Right lobe of liver (tissue), 6 donors: ENCODE measurements at regions not wholly inside any gene's neighbourhood (a gene's known extent, or its start where the extent isn't known, plus 50 kb on each side); places are given as distances from the start of the nearest gene placed in this dataset.
"Not testable (repeated sequence)": the region's sequence is repeated elsewhere in the genome, so short reads cannot be mapped to it uniquely, and the experiment has no call there.

Experiments used
- ATAC-seq, 4 donors: fragments of 200-7000 bp; cut with Tn5 transposase; one replicate each; pipeline ENCODE4 v1.9.1; 2020; ENCODE audit warnings: mild to moderate bottlenecking in 4 of 4, moderate library complexity in 4 of 4
- DNase-seq, 3 donors: peaks; one replicate each; pipeline ENCODE4 v3.0.0-alpha.2; 2020
- H3K27ac ChIP-seq, 3 donors: fragments of 200-600 bp; one replicate each; pipeline ENCODE4 v1.8.0; 2022
- H3K27me3 ChIP-seq, 2 donors: fragments of 200-600 bp; one replicate each; pipeline ENCODE4 v1.8.0; 2022
- H3K36me3 ChIP-seq, 4 donors: fragments of 200-600 bp; sonication (generic) in 1 of 4; one replicate each; pipeline versions ENCODE4 v1.5.1 to v1.8.0; 2017 to 2022; ENCODE audit warnings: control low read depth in 1 of 4
- H3K4me1 ChIP-seq, 4 donors: fragments of 200-600 bp; sonication (generic) in 1 of 4; one replicate each; pipeline versions ENCODE4 v1.5.1 to v1.8.0; 2017 to 2022; ENCODE audit warnings: control low read depth in 1 of 4
- H3K4me3 ChIP-seq, 3 donors: fragments of 200-600 bp; one replicate each; pipeline ENCODE4 v1.8.0; 2022
- H3K9me3 ChIP-seq, 4 donors: fragments of 200-600 bp; sonication (generic) in 1 of 4; one replicate each; pipeline versions ENCODE4 v1.5.1 to v1.8.0; 2017 to 2022; ENCODE audit warnings: control low read depth in 1 of 4
- CTCF ChIP-seq, 4 donors: fragments of 200-600 bp in 3 of 4; fragments of 450-650 bp in 1 of 4; IDR thresholded peaks; one replicate each; pipeline versions ENCODE4 v1.5.1 to v1.8.0; 2016 to 2022; ENCODE audit warnings: antibody characterized with exemption in 4 of 4, mild to moderate bottlenecking in 2 of 4
- POLR2A ChIP-seq: fragments of 450-650 bp; IDR thresholded peaks from one replicate; pipeline ENCODE4 v1.6.1; 2017; ENCODE audit warnings: antibody characterized with exemption, mild to moderate bottlenecking
- WGBS: methylation state at CpG from one replicate; pipeline ENCODE4 v1.1.6; 2018; ENCODE audit warnings: low coverage, low lambda C conversion rate; ENCODE audit not compliant: insufficient coverage; ENCODE audit errors: missing lambda C conversion rate; 5-methylcytosine and 5-hydroxymethylcytosine counted together
- intact Hi-C, 2 donors: fragments of 100-400 bp; cut with DNase I; formaldehyde crosslinking; loops; one replicate each; pipeline versions ENCODE4 v1.11.2 to v1.14.1; 2022
- donor health status: DM: no; HTN: yes; CAD: no.
- donor health status: DM: no; HTN: no; CAD: no.
- donor health status: DM: no; HTN: no; CAD: no.
- donor health status: DM: no; HTN: yes; CAD: no.
- donor health status: DM: no; HTN: yes; CAD: no.

DNA sequence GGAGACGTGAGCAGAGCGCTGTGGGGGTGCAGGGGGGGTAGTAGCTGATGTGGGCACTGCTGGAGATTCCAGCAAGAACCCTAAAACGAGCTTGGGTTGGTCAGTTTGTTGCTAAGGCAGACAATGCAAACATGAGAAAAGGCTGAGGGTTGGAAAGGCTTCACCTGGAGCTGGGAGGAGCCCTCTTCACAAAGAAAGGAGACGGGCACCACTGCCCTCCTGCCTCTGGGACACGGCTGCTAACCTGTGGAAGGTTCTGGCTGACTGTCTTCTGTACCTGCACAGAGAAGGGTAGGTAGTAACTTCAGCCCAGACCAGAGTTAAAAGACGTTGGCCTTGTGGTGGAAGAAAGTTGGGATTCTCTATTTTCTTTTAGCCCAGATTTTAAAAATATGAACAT, 108.7 kb downstream of the SUCLA2 start:
- no peak overlapping the region for H3K27ac ChIP-seq
- 81% methylated on average over 5 of the region's 6 CpGs for WGBS

GRCh38 chr13:47890146-47890814, 110.8 kb downstream of the SUCLA2 start:
- ATAC-seq (no peak), DNase-seq (no peak)
- H3K36me3 ChIP-seq: no peaks in the 10 kb centered on the region
- no peak overlapping the region for H3K27ac ChIP-seq
- intact Hi-C loops: no loop called here
- no peaks in the 10 kb centered on the region for H3K9me3 ChIP-seq
- H3K4me3 ChIP-seq: no peak overlapping the region
- no peak for TF ChIP-seq POLR2A
- no peak for TF ChIP-seq CTCF (IDR thresholded peaks at IDR 0.05)
- no peaks in the 10 kb centered on the region for H3K4me1 ChIP-seq
- no peaks in the 10 kb centered on the region for H3K27me3 ChIP-seq

More for the DNA sequence above, 108.7 kb downstream of the SUCLA2 start:
- DNase-seq (no peak), ATAC-seq (no peak)
- intact Hi-C loops: no loop called here
- TF ChIP-seq CTCF (IDR thresholded peaks at IDR 0.05): no peak
- no peak overlapping the region for H3K4me3 ChIP-seq
- no peaks in the 10 kb centered on the region for H3K9me3 ChIP-seq
- no peaks in the 10 kb centered on the region for H3K4me1 ChIP-seq
- no peaks in the 10 kb centered on the region for H3K36me3 ChIP-seq
- no peaks in the 10 kb centered on the region for H3K27me3 ChIP-seq

- H3K27me3 ChIP-seq: no peaks in the 10 kb centered on the region
- no peak overlapping the region for H3K4me3 ChIP-seq
- ATAC-seq (no peak), DNase-seq (no peak)
- TF ChIP-seq CTCF (IDR thresholded peaks at IDR 0.05) (no peak), POLR2A (no peak)
- no peaks in the 10 kb centered on the region for H3K36me3 ChIP-seq
- H3K4me1 ChIP-seq: no peaks in the 10 kb centered on the region
- intact Hi-C loops: no loop called here
- no peaks in the 10 kb centered on the region for H3K9me3 ChIP-seq
- no peak overlapping the region for H3K27ac ChIP-seq
- WGBS: 80% methylated on average over 1 of the region's 4 CpGs
Observed at GRCh38 chr13:47886314-47886713, 114.8 kb downstream of the SUCLA2 start.

DNA sequence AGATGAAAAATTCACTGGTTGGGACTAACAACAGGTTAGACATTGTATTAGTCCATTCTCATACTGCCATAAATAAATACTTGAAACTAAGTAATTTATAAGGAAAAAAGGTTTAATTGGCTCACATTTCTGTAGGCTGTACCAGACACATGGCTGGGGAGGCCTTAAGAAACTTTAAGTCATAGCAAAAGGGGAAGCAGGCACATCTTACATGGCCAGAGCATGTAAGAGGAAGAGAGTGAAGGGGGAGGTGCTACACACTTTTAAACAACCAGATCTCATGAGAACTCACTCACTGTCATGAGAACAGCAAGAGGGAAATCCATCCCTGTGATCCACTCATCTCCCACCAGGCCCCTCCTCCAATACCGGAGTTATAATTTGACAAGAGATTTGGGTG, 125.9 kb downstream of the SUCLA2 start:
- WGBS: 100% methylated on average over 1 of the region's 1 CpG
- no peak for ATAC-seq
- intact Hi-C loops: no loop called here

DNA sequence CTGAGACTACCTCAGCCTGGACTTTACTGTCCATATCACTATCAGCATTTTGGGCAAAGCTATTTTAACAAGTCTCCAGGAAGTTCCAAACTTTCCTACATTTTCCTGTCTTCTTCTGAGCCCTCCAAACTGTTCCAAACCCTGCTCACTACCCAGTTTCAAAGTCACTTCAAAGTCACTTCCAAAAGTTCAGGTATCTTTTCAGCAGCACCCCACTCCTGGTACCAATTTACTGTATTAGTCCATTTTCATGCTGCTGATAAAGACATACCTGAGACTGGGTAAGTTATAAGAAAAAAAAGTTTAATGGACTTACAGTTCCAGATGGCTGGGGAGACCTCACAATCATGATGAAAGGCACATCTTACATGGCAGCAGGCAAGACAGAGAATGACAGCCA, 127.1 kb downstream of the SUCLA2 start:
- H3K27ac ChIP-seq, ATAC-seq, H3K4me3 ChIP-seq, H3K27me3 ChIP-seq, H3K36me3 ChIP-seq, intact Hi-C loops, DNase-seq, H3K9me3 ChIP-seq, H3K4me1 ChIP-seq: not testable (repeated sequence)

More for the DNA sequence above, 125.9 kb downstream of the SUCLA2 start:
- DNase-seq: no peak
- H3K9me3 ChIP-seq: no peaks in the 10 kb centered on the region
- no peak overlapping the region for H3K27ac ChIP-seq
- H3K4me1 ChIP-seq: no peaks in the 10 kb centered on the region
- TF ChIP-seq POLR2A (no peak), CTCF (IDR thresholded peaks at IDR 0.05) (no peak)
- H3K36me3 ChIP-seq: no peaks in the 10 kb centered on the region
- no peak overlapping the region for H3K4me3 ChIP-seq
- H3K27me3 ChIP-seq: no peaks in the 10 kb centered on the region

DNA sequence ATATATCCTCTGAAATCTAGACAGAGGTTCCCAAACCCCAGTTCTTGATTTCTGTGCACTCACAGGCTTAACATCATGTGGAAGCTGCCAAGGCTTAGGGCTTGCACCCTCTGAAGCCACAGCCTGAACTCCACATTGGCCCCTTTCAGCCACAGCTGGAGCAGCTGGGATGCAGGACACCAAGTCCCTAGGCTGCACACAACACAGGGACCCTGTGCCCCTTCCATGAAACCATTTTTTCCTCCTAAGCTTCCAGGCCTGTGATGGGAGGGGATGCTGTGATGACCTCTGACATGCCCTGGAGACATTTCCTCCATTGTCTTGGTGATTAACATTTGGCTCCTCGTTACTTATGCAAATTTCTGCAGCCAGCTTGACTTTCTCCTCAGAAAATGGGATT, 127.8 kb downstream of the SUCLA2 start:
- not testable (repeated sequence) for ATAC-seq, H3K27ac ChIP-seq
- 50% methylated on average over 1 of the region's 1 CpG for WGBS

More for the DNA sequence above, 127.8 kb downstream of the SUCLA2 start:
- H3K9me3 ChIP-seq, H3K27me3 ChIP-seq, H3K4me1 ChIP-seq, DNase-seq, H3K4me3 ChIP-seq, intact Hi-C loops, H3K36me3 ChIP-seq: not testable (repeated sequence)
